Fibroblast of lung (primary cell): ENCODE measurements at regions not wholly inside any gene's neighbourhood (a gene's known extent, or its start where the extent isn't known, plus 50 kb on each side); places are given as distances from the start of the nearest gene placed in this dataset.

Experiments used
- CTCF ChIP-seq, 2 donors: IDR thresholded peaks in 1 of 2; conservative IDR thresholded peaks in 1 of 2; 1 replicate in 1 of 2; 2 replicates in 1 of 2; pipeline ENCODE4 v1.5.1; 2011 to 2012; ENCODE audit warnings: low read length in 2 of 2, control low read depth in 1 of 2, inconsistent platforms in 1 of 2, low read depth in 1 of 2, mild to moderate bottlenecking in 1 of 2
- EZH2 ChIP-seq: IDR thresholded peaks from 2 replicates; pipeline ENCODE4 v1.5.1; 2012; ENCODE audit warnings: low read length, control low read depth, mild to moderate bottlenecking; ENCODE audit errors: missing control alignments

- no peak for TF ChIP-seq CTCF (conservative IDR thresholded peaks at IDR 0.05 in 1 of 2, IDR thresholded peaks at IDR 0.05 in 1 of 2; ENCODE audit: low read depth in 1 of 2, low read length in 2 of 2)
- TF ChIP-seq EZH2, result no peak
Measured at GRCh38 chr12:67039995-67040860, 228.9 kb upstream of the CAND1 start.
